SU-DHL-6 (cell line): ENCODE measurements at regions not wholly inside any gene's neighbourhood (a gene's known extent, or its start where the extent isn't known, plus 50 kb on each side); places are given as distances from the start of the nearest gene placed in this dataset.

Source experiments
- CTCF ChIP-seq: fragments of 200-600 bp; sonication (generic); IDR thresholded peaks from one replicate; pipeline ENCODE4 v1.5.1; 2017; ENCODE audit warnings: antibody characterized with exemption, mild to moderate bottlenecking, low read length, moderate library complexity; ENCODE audit not compliant: insufficient read depth, poor library complexity, severe bottlenecking
- EZH2phosphoT487 ChIP-seq: fragments of 200-600 bp; sonication (generic), shearing (Covaris generic); conservative IDR thresholded peaks from 2 replicates; pipeline ENCODE4 v1.6.1; 2018; ENCODE audit warnings: mild to moderate bottlenecking, antibody characterized with exemption, low read length, moderate library complexity, mixed read lengths

DNA sequence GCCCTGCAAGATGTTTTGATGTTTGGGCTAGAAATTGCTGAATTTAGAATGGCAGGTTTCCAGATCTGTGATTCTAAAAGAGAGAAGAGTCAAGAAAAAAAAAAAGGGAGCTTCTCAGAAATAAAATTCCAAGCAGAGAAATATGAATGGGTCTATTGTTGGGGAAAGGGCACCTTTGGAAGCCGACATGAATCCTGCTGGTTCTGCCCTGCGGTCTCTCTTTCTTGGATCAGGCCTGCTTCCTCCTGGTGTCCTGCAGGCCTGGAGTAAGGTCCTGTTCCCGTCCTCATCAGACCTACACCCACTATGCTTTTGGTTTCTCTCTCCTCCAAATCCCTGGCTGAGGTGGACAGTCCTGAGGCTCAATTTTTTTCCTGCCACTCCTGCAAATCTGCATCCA is 109.8 kb upstream of the TRIM2 start:
- TF ChIP-seq CTCF (no peak), EZH2phosphoT487 (no peak)
